ENCODE measurements at regions not wholly inside any gene's neighbourhood (a gene's known extent, or its start where the extent isn't known, plus 50 kb on each side); places are given as distances from the start of the nearest gene placed in this dataset.

DNA sequence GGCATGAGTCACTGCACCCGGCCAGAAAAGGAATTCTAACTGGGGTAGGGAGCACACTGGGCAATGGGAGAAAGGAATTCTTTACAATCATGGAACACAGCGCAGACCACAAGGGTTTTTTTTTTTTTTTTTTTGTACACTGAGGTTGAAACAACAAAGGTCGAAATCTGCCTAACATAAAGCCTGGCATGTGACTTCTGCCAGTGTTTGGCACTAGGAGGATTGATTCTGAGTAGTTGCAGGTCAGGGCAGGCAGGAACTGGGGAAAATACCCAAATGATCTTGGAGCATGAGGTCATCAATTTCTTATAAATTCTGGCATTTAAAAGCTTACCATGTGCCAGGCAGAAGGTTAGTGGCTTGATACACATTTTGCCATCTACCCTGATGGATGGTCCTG lies 202.0 kb upstream of the SNX19 start:
- ChIA-PET POLR2A (no interaction called here), CTCF (ENCODE audit: low intra/inter-chr PET ratio) (no interaction called here)
- FAIRE-seq (no peak), DNase-seq (ENCODE audit: extremely low read depth in 1 of 4, low spot score in 3 of 4) (no peak), ATAC-seq (no peak)
- BruUV-seq (replicated peaks) = no TSS peak
- Histone ChIP-seq H3K27me3 (ENCODE audit: control insufficient read depth in 2 of 2, insufficient read depth in 2 of 2, low read length in 2 of 2) (no peaks in the 10 kb centered on the region), H3K27ac (ENCODE audit: extremely low read depth, low read depth, low read length) (no peak overlapping the region), H4K20me1 (replicated peaks; ENCODE audit: control insufficient read depth, insufficient read depth, low read length) (no peaks in the 10 kb centered on the region), H3K4me1 (replicated peaks in 1 of 2; ENCODE audit: control insufficient read depth in 2 of 2, insufficient read depth in 2 of 2, low read length in 2 of 2) (no peaks in the 10 kb centered on the region; a peak in 1 of 5 replicates), H3K9me3 (replicated peaks; ENCODE audit: control insufficient read depth, insufficient read depth, low read depth, low read length) (no peaks in the 10 kb centered on the region), H3K36me3 (ENCODE audit: control insufficient read depth, insufficient read depth, low read length) (no peaks in the 10 kb centered on the region), H3K4me2 (ENCODE audit: insufficient read depth, low read length) (no peak overlapping the region), H2AFZ (ENCODE audit: low read depth, low read length) (no peak overlapping the region), H3K4me3 (no peak overlapping the region), H3K9me1 (ENCODE audit: control insufficient read depth, insufficient read depth, low read length) (no peaks in the 10 kb centered on the region), H3K79me2 (ENCODE audit: control insufficient read depth, insufficient read depth, low read length) (no peaks in the 10 kb centered on the region), H3K9ac (ENCODE audit: insufficient read depth in 1 of 2, low read depth in 2 of 2, low read length in 2 of 2) (no peak overlapping the region)
- 0% methylated on average over 3 of the region's 3 CpGs for WGBS (ENCODE audit: insufficient coverage, low coverage, missing lambda C conversion rate)
- in situ Hi-C loops (cut with MboI) = no loop called here
- intact Hi-C loops (cut with micrococcal nuclease) = no loop called here
- TF ChIP-seq KLF13 (tag; IDR thresholded peaks at IDR 0.05; ENCODE audit: borderline replicate concordance, low read depth) (no peak), ZNF436 (CRISPR knock-in tag; IDR thresholded peaks at IDR 0.05) (no peak), ZNF551 (CRISPR knock-in tag; IDR thresholded peaks at IDR 0.05) (no peak), DDX20 (tag; IDR thresholded peaks at IDR 0.05; ENCODE audit: low read depth) (no peak), CBFA2T2 (conservative IDR thresholded peaks at IDR 0.05) (no peak), BRF1 (IDR thresholded peaks at IDR 0.05; ENCODE audit: borderline replicate concordance, extremely low read depth, insufficient read length) (no peak), GTF2A2 (tag; IDR thresholded peaks at IDR 0.05) (no peak), GATAD2A (IDR thresholded peaks at IDR 0.05) (no peak), E2F3 (CRISPR knock-in tag; IDR thresholded peaks at IDR 0.05) (no peak), CTBP1 (IDR thresholded peaks at IDR 0.05; ENCODE audit: borderline replicate concordance) (no peak), ZC3H8 (IDR thresholded peaks at IDR 0.05) (no peak), RAD21 (CRISPR knock-in tag; conservative IDR thresholded peaks at IDR 0.05 in 1 of 2, IDR thresholded peaks at IDR 0.05 in 1 of 2) (no peak)
- TF ChIP-seq, protein P1, sequence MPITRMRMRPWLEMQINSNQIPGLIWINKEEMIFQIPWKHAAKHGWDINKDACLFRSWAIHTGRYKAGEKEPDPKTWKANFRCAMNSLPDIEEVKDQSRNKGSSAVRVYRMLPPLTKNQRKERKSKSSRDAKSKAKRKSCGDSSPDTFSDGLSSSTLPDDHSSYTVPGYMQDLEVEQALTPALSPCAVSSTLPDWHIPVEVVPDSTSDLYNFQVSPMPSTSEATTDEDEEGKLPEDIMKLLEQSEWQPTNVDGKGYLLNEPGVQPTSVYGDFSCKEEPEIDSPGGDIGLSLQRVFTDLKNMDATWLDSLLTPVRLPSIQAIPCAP (CRISPR knock-in tag; IDR thresholded peaks at IDR 0.05; ENCODE audit: borderline replicate concordance) = no peak
- TF ChIP-seq, protein P2, sequence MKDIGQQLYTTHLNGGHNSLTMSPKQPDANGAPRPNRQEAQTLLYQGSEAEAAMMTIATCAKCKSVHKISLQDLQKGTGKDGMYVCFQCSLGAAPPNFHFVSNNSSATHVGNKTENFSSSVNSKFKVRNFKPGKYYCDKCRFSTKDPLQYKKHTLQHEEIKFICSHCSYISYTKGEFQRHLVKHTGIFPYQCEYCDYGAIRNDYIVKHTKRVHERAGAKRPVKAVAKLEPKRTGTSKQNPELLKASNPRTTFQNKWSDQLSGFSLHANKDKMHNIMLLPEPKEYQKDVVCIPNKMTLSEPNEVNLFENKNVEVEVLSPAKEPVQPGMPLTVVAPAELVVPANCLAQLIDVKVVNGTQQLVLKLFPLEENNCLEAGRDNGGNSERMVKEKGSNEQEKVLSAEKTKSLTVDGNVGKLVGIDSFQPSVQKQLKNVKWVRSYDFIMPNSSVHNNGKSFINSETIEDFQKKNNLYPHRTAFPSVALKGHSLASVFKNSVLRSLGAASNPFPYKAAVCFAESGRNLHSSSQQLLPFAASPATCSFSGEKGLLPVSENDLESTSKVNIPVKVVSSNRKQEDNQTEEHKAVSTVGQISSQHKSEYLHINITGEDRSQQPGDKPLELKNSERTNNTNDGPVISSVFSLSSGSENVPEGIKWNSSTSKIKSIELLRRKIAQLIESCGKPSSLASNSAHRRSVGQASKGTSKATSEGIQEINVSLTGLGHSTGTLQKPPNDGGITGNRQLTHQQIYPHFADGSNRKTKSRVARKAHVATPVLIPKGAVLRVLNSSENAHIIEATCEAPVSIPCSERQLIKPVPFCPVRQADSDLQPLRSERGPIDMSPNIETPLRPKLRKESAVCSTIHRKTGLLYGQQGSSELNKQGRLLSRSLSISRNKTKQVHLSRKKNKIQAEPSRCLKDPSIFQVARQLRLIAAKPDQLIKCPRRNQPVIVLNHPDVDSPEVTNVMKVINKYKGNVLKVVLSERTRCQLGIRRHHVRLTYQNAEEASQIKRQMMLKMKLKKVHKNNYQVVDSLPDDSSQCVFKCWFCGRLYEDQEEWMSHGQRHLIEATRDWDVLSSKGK (CRISPR knock-in tag; IDR thresholded peaks at IDR 0.05) = no peak
- TF ChIP-seq, protein P3, sequence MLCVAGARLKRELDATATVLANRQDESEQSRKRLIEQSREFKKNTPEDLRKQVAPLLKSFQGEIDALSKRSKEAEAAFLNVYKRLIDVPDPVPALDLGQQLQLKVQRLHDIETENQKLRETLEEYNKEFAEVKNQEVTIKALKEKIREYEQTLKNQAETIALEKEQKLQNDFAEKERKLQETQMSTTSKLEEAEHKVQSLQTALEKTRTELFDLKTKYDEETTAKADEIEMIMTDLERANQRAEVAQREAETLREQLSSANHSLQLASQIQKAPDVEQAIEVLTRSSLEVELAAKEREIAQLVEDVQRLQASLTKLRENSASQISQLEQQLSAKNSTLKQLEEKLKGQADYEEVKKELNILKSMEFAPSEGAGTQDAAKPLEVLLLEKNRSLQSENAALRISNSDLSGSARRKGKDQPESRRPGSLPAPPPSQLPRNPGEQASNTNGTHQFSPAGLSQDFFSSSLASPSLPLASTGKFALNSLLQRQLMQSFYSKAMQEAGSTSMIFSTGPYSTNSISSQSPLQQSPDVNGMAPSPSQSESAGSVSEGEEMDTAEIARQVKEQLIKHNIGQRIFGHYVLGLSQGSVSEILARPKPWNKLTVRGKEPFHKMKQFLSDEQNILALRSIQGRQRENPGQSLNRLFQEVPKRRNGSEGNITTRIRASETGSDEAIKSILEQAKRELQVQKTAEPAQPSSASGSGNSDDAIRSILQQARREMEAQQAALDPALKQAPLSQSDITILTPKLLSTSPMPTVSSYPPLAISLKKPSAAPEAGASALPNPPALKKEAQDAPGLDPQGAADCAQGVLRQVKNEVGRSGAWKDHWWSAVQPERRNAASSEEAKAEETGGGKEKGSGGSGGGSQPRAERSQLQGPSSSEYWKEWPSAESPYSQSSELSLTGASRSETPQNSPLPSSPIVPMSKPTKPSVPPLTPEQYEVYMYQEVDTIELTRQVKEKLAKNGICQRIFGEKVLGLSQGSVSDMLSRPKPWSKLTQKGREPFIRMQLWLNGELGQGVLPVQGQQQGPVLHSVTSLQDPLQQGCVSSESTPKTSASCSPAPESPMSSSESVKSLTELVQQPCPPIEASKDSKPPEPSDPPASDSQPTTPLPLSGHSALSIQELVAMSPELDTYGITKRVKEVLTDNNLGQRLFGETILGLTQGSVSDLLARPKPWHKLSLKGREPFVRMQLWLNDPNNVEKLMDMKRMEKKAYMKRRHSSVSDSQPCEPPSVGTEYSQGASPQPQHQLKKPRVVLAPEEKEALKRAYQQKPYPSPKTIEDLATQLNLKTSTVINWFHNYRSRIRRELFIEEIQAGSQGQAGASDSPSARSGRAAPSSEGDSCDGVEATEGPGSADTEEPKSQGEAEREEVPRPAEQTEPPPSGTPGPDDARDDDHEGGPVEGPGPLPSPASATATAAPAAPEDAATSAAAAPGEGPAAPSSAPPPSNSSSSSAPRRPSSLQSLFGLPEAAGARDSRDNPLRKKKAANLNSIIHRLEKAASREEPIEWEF (CRISPR knock-in tag; IDR thresholded peaks at IDR 0.05) = no peak

Data from K562 (cell line).